Erythroblast (primary cell): ENCODE measurements at regions not wholly inside any gene's neighbourhood (a gene's known extent, or its start where the extent isn't known, plus 50 kb on each side); places are given as distances from the start of the nearest gene placed in this dataset.

Experiments used
- DNase-seq, 2 experiments: peaks; one replicate each; lab custom pipeline; 2025; lab: John Stamatoyannopoulos, UW
- GATA1 ChIP-seq: IDR thresholded peaks from 2 replicates; pipeline ENCODE4 v1.6.1; 2011; ENCODE audit warnings: low read depth, mild to moderate bottlenecking, control low read depth, low read length, moderate library complexity
- POLR2A ChIP-seq: IDR thresholded peaks from 2 replicates; pipeline ENCODE4 v1.6.1; 2011; ENCODE audit warnings: mild to moderate bottlenecking, low read length

DNA sequence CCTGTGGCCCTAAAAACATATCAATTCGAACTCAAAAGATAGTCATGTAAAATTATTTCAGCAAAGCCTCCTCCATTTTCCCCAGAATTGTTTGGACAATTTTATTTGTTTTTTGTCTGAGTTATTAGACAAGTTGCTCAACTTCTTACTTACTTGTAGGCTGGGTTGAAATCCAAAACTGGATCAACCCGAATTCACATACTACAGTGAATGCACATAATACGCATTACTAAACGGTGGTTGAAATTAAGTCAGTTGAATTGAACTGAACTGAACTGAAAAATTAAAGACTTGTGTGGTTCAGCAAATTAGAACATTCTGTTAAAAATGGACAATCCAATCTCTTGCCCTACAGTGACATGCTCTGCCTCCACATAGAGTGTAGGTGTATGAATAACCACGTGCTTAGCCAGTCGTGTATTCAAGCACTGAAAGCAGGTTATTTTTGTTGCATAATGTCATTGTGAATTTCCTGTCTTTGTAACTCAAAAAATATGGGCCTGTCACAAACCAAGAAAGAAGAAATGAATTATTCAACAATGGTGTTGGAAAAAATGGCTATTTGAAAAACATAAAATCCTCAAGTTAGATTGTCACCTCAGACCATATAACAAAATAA, 441.0 kb downstream of the TXNL1 start:
- TF ChIP-seq POLR2A (no peak), GATA1 (no peak)
- DNase-seq = no peak

DNA sequence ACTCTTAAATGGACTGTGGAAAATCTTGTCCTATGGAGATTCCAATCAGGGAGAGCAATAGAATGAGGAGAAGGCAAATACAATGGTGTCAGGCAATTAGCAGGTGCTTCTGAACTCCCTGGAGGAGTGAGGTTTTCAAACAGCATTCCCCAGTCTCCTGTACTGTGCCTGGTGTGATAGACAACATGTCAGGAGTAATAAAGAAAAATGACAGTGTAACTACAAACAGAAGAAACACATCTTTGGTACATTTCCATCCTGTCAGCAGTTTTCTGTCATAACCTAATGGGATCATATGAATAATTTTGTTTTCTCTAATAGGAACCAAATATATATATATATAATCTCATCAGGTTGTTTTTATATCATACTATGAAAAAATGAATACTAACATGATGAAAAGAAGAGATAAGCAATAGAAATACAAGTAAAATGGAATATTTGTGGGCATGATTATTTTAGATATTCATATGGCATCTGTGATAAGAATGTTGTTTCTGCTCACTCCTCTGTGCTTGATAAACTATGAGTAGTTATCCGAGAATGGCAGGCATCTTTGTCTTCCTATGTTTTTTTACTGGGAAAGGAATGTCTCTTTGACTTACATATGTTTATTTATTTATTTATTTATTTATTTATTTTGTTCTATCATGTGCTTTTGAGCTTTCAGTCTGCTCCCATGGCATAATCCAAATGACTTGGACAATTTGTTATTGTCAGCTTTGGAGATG, 441.7 kb downstream of the TXNL1 start:
- no peak for TF ChIP-seq POLR2A
- no peak for TF ChIP-seq GATA1
- no peak for DNase-seq

DNA sequence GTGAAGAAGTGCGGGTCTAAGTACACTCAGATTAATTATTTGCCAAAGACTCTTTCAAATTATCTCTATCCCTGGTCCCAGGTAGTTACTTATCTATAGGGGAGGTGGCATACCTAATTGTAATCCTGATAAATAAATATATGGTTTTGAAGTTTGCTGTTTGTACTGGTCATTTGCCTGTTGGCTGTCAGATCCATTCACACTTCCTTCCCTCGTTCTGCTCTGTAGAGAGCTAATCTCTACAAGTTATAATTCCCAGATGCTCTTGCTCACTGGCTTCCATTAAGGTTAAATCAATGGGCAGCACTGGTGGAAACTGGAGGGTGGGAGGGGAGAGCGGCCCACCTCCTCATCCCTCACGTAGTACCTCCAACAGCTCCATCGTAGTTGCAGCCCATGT, 447.1 kb downstream of the TXNL1 start:
- no peak for DNase-seq
- TF ChIP-seq GATA1 = no peak
- no peak for TF ChIP-seq POLR2A

DNA sequence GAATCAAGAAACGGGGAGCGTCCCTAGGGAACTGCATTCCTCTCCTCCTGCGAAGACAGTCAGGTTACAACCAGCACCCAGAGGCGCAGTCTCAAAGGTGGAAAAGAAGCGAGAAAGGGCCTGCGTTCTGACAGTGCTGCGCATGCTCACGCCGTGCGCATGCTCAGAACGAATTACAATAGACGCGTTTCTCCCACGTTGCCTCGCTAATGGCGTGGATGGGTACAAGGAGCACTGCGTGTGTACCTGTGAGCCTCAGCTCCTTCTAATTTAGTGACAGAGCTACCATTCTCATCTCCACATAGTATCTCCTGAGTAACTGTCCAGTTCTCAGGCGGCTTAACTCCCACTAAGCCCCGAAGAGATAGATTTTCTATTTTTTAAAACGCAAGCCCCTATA, 448.8 kb downstream of the TXNL1 start:
- TF ChIP-seq POLR2A (no peak), GATA1 (no peak)
- DNase-seq = no peak

DNA sequence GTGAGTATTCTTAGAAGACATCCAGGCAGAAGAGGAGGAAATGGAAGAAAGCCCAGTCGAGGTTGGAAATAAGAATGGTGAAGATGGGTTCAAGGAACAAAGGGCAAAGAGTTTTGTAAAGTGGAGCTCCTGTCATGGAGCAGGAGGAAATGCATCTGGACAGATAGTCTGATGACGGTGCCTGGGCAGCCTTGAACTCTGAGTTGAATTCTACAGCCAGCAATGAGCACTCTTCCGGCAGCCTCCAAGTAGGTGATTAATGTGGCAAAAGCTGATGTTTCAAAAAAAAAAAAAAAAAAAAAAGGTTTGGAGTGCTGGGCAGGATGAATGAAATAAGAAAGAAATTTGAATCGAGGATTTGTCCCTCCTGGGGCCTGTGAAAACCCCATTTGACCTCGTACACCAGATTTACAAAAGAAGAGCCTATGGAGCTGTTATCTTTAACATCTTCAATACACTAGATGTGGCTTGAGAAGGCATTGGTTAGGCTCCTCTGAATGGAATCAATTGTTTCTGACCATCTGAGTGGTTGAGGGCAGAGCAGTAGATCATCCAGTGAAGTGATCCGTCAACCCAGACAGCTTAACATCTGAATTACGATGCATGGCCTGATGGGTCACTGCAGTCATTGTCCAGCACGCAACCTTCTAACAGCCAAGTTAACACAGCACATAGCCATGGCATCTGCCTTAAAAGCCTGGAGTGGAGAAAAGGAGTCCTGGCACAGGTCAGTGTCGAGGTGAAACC, 449.7 kb downstream of the TXNL1 start:
- no peak for DNase-seq

DNA sequence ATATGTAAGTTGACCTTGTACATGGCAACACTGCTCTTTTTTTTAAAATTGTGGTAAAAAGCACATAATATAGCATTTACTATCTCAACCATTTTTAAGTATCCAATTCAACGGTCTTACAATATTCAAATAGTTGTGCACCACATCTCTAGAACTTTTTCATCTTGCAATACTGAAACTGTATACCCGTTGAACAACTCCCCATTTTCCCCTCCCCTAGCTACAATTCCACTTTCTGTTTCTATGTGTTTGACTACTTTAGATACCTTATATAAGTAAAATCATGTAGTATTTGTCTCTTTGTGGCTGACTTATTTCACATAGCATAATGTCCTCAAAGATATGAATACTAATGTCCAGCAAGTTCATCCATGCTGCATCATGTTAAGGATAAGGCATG, 452.1 kb downstream of the TXNL1 start:
- no peak for DNase-seq
- no peak for TF ChIP-seq GATA1
- TF ChIP-seq POLR2A = no peak

More for the DNA sequence above, 449.7 kb downstream of the TXNL1 start:
- TF ChIP-seq GATA1 = no peak
- no peak for TF ChIP-seq POLR2A

DNA sequence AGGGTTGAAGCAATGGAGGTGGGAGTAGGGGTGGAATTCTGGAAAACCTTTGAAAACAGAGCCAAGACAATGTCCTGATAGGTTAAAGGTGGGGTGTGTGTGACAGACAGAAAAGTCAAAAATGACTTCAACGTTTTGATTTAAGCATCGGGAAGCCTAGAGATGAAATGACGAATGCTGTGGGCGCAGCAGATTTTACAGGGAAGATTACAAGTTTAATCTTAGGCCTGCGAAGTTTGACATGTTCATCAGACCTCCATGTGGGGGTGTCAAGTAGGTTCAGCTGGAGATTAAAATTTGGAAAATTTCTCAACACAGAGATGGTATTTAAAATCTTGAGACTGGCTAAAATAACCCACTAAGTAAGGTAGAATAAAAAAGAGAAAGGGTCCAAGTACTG, 453.3 kb downstream of the TXNL1 start:
- no peak for TF ChIP-seq POLR2A
- TF ChIP-seq GATA1 = no peak
- no peak for DNase-seq

DNA sequence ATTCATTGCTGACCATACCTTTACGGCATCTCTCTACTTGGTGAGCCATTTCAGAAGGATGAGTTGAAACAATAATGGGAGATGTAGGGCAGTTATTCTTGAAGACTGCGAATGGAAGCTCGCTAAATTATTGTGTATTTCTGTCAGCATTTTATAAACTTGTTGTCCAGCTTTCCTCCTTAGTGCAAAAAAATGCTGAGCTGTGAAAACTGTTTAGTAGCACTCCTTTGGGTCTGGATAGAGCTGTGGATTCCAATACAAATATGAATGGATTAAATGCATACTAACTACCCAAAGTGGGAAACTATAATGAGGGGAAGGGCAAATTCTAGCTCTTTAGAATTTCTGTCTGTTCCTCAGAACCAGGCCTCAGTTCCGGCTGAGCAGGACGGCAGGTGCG, 461.6 kb downstream of the TXNL1 start:
- no peak for DNase-seq
- TF ChIP-seq POLR2A = no peak

DNA sequence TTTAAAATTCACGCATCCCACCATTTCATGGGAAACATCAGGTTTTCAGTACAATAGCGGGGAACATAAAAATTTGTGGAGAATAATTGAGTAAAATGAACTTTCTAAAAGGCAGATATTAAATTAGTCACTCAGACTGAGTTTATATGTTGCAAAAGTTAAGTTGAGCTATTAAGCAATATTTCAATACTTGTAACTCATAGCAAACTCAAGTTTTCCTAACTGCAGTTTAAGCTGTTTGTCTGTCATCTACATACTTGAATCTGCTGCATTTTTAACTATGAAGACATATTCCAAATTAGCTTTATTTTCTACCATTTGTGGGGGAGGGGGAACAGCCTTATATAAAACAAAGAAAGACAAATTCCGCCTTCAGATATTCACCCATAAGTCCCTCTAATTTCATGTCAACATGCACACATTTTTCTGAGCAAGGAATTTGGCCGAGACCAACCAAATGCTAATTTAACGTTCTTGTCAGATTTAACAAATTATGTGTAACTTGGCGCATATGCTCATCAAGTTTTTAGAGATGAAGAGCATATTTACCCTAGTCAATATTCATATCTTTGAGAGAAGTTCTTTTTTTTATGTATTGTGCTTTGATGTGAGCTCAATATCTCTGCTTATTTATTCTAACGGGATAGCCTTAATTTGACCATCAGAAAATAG, 462.9 kb downstream of the TXNL1 start:
- no peak for DNase-seq
- TF ChIP-seq POLR2A = no peak
- TF ChIP-seq GATA1 = no peak

DNA sequence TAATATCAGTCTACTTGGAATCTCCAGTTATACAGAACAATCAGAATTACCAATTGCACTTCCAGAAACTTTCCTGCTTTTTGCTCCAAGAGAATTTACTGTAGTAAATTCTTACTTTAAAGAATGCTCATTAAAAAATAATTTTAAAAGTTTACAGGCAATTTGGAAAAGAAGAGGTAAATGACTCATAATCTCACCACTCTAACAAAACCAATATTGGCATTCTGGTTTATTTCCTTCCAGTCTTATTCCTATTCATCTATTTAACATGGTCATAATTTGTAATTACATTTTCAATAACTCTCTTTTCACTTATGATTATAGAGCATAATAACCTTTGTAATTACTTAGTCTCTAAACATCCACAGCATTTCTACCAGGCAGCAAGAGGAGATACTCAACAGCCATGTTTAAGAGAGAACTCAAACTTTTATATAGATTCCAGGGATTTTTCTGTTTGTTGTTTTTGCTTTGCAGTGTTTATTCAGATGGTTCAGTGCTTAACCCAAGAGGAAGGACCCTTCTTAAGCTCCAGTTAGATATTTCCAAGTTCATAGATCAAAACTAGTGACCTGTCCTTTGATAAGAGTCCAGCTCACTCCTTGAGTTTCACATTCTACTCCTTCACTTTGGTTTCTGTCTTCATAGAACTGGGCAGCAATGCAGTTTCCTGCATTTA, 464.7 kb downstream of the TXNL1 start:
- TF ChIP-seq POLR2A = no peak
- no peak for TF ChIP-seq GATA1
- DNase-seq = no peak

DNA sequence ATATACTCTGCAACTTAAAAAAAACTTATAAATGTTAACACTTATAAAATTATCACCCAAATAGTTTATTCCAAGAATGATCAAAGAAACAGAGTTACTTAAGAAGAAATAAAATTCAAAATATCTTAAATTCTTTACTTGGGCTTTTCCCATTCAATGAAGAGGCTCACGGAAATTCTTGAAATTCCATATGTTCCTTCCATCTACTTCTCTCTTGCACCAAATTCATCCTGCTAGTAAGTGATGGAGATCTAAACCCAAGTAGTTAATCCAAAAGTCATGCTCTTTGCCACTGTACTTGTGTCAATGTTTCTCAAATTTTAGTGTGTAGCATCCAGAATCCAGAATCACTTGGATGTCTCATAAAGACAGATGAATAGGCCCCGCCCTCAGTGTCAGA, 465.9 kb downstream of the TXNL1 start:
- TF ChIP-seq GATA1 = no peak
- no peak for DNase-seq

DNA sequence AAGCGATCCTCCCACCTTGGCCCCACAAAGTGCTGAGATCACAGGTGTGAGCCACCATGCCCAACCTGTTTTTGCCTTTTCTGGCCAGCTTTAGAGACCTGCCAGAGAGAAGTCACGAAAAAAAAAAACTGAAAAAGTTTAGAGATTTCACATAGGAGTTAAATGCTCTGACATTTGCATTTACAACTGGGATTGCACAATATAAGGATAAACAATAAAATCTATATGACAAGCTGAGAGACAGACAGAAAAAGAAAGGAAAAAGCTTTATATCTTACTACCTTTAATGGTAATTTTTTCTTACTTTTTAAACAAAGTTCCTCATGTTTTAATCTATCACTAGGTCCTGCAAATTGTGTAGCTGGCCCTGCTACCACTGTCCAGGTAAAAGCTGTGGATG, 466.5 kb downstream of the TXNL1 start:
- TF ChIP-seq POLR2A (no peak), GATA1 (no peak)
- no peak for DNase-seq

DNA sequence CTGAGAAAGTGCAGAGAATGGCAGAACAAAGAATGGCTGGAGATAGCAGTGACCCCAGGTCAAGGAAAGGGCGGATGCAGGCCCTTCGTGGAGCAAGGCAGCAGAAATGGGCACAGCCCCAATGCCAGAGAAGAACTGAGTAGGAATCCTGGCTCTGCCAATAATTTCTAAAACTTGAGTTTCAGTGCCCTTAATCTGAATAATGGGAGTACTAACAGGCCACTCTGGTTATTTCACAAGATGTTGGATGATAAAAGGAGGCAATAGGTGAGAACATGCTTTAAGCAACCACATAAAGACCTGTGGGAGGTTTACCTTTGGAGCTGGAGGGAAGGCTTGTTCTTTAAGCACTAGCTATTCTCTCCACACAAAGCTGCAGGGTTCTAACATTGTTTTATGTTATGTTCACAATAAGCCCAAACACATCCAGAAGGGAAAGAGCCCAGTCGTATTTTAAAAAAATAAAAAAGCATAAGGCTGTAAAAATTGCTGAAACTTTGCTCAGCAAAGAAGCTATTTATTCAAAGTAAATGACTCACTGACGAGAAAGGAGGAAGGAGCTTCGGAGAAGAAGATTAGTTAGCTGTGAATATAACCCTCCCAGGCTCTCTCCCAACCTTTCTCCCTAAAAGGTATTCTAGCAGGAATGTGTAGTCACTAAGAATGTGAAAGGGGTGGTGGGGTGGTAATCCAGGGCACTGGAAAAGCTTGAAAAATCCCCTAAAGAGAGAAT, 470.2 kb downstream of the TXNL1 start:
- TF ChIP-seq POLR2A = no peak
- DNase-seq = no peak
